ENCODE measurements at regions not wholly inside any gene's neighbourhood (a gene's known extent, or its start where the extent isn't known, plus 50 kb on each side); places are given as distances from the start of the nearest gene placed in this dataset.

DNA sequence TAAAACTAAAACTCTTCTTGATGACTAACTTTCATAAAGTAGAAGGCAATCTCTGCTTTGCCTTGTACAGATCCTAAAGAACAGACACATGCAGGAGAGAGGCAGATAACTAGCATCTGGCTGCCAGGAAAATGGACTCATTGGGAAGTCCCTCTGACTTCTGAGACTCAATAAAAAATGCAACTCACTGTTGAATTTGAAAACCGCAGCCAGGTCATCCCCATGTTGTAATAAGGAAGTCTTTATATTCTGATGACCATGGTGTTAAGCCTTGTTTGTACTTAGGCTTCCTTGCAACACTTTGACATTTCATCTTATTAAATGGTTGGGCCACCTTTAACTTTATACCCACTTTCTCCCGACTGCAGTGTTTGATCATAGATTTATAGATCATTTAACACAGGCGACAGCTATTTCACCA is 375.1 kb upstream of the KCNH7 start:
- Histone ChIP-seq H3K4me2 (ENCODE audit: low read depth, low read length, poor library complexity, severe bottlenecking) (no peak overlapping the region), H3K4me3 (ENCODE audit: low read length, poor library complexity, severe bottlenecking) (no peak overlapping the region), H3F3A (ENCODE audit: low read depth) (no peaks in the 10 kb centered on the region), H2AFZ (ENCODE audit: low read length) (no peak overlapping the region), H3K9me3 (ENCODE audit: insufficient read depth, low read depth, low read length) (no peaks in the 10 kb centered on the region), H4K20me1 (ENCODE audit: insufficient read depth, low read length, poor library complexity, severe bottlenecking) (no peaks in the 10 kb centered on the region), H3K9ac (ENCODE audit: low read depth, low read length, poor library complexity, severe bottlenecking) (no peak overlapping the region), H3K36me3 (ENCODE audit: insufficient read depth, low read length) (no peaks in the 10 kb centered on the region), H3K4me1 (ENCODE audit: insufficient read depth, low read length, poor library complexity, severe bottlenecking) (no peaks in the 10 kb centered on the region), H3K9me2 (replicated peaks; ENCODE audit: low read depth, low read length) (no peaks in the 10 kb centered on the region), H3K79me2 (ENCODE audit: insufficient read depth, low read length) (no peaks in the 10 kb centered on the region), H3K27me3 (ENCODE audit: insufficient read depth, low read length, poor library complexity, severe bottlenecking) (no peaks in the 10 kb centered on the region)
- TF ChIP-seq, protein P1, sequence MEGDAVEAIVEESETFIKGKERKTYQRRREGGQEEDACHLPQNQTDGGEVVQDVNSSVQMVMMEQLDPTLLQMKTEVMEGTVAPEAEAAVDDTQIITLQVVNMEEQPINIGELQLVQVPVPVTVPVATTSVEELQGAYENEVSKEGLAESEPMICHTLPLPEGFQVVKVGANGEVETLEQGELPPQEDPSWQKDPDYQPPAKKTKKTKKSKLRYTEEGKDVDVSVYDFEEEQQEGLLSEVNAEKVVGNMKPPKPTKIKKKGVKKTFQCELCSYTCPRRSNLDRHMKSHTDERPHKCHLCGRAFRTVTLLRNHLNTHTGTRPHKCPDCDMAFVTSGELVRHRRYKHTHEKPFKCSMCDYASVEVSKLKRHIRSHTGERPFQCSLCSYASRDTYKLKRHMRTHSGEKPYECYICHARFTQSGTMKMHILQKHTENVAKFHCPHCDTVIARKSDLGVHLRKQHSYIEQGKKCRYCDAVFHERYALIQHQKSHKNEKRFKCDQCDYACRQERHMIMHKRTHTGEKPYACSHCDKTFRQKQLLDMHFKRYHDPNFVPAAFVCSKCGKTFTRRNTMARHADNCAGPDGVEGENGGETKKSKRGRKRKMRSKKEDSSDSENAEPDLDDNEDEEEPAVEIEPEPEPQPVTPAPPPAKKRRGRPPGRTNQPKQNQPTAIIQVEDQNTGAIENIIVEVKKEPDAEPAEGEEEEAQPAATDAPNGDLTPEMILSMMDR (conservative IDR thresholded peaks at IDR 0.05; ENCODE audit: low read length), result no peak
- TF ChIP-seq EZH2phosphoT487 (IDR thresholded peaks at IDR 0.05; ENCODE audit: borderline replicate concordance), result no peak

DNA sequence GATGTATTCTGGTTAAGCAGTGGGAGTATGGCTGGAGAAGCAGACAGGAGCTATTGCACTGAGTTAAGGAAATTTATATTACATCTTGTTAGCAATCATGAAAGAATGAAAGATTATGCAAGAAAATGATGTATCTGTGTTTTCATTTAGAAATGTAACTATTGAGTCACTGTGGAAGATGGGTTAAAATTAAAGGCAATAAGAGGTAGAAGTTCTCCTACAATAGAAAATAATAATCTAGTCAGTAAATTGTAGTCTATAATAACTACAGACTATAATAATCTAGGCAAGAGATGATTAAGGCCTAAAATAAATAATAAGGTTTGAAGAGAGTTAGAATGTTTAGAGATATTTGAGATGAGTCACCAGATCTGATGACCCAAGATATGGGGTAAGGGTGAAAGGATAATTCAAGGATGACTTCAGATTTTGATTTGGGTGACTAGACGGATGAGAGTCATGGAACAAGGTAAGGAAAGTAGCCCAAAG is 371.9 kb upstream of the KCNH7 start:
- Histone ChIP-seq H3K27me3 (ENCODE audit: insufficient read depth, low read length, poor library complexity, severe bottlenecking) (no peaks in the 10 kb centered on the region), H3K4me3 (ENCODE audit: low read length, poor library complexity, severe bottlenecking) (no peak overlapping the region), H3K79me2 (ENCODE audit: insufficient read depth, low read length) (no peaks in the 10 kb centered on the region), H3K9ac (ENCODE audit: low read depth, low read length, poor library complexity, severe bottlenecking) (no peak overlapping the region), H3K4me2 (ENCODE audit: low read depth, low read length, poor library complexity, severe bottlenecking) (no peak overlapping the region), H3K36me3 (ENCODE audit: insufficient read depth, low read length) (no peaks in the 10 kb centered on the region), H3F3A (ENCODE audit: low read depth) (no peaks in the 10 kb centered on the region), H3K9me3 (ENCODE audit: insufficient read depth, low read depth, low read length) (no peaks in the 10 kb centered on the region), H4K20me1 (ENCODE audit: insufficient read depth, low read length, poor library complexity, severe bottlenecking) (no peaks in the 10 kb centered on the region), H3K4me1 (ENCODE audit: insufficient read depth, low read length, poor library complexity, severe bottlenecking) (no peaks in the 10 kb centered on the region), H2AFZ (ENCODE audit: low read length) (no peak overlapping the region), H3K9me2 (replicated peaks; ENCODE audit: low read depth, low read length) (no peaks in the 10 kb centered on the region)
- no peak for TF ChIP-seq EZH2phosphoT487 (IDR thresholded peaks at IDR 0.05; ENCODE audit: borderline replicate concordance)
- TF ChIP-seq, protein P1 (conservative IDR thresholded peaks at IDR 0.05; ENCODE audit: low read length), result no peak

DNA sequence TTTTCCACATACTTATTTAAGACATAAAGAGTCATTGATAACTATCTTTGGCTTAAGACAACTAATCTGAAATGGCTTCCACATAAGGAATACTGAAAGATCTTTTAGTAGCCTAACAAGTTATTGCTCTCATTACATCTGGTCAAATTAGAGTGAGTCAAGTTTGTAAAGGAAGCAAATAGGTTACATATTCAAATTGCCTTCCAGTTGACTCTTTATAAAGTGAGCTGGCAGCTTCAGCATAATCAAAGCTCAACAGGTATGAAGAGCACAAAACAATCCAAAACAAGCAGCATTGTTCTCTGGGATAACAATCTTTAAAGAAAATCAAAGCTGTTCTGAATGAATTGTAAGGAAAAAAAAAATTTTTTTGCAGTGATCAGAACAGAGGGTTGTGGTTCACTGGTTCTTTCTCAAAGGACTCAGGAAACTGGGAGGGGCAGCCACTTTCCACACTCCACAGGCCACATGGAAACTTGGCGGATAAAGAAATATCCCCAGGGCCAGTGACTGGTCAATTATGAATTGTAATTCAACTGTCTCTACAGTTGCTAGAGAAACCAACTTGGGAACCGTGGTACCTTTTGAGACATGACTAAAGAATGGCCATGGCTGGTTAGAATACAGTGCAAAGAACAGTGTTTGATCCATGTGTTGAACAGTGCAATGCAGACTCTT is 369.3 kb upstream of the KCNH7 start:
- H3K4me3 ChIP-seq (ENCODE audit: low read length, poor library complexity, severe bottlenecking), result no peak overlapping the region
- TF ChIP-seq EZH2phosphoT487 (IDR thresholded peaks at IDR 0.05; ENCODE audit: borderline replicate concordance), result no peak
- TF ChIP-seq, protein P1 (conservative IDR thresholded peaks at IDR 0.05; ENCODE audit: low read length), result no peak
- no peaks in the 10 kb centered on the region for H3K9me3 ChIP-seq (ENCODE audit: insufficient read depth, low read depth, low read length)
- H3K9ac ChIP-seq (ENCODE audit: low read depth, low read length, poor library complexity, severe bottlenecking), result no peak overlapping the region
- no peaks in the 10 kb centered on the region for H3K9me2 ChIP-seq (replicated peaks; ENCODE audit: low read depth, low read length)
- no peak overlapping the region for H3K4me2 ChIP-seq (ENCODE audit: low read depth, low read length, poor library complexity, severe bottlenecking)
- no peaks in the 10 kb centered on the region for H3F3A ChIP-seq (ENCODE audit: low read depth)
- no peaks in the 10 kb centered on the region for H3K79me2 ChIP-seq (ENCODE audit: insufficient read depth, low read length)
- no peaks in the 10 kb centered on the region for H3K27me3 ChIP-seq (ENCODE audit: insufficient read depth, low read length, poor library complexity, severe bottlenecking)
- H4K20me1 ChIP-seq (ENCODE audit: insufficient read depth, low read length, poor library complexity, severe bottlenecking), result no peaks in the 10 kb centered on the region
- no peak overlapping the region for H2AFZ ChIP-seq (ENCODE audit: low read length)
- H3K36me3 ChIP-seq (ENCODE audit: insufficient read depth, low read length), result no peaks in the 10 kb centered on the region
- H3K4me1 ChIP-seq (ENCODE audit: insufficient read depth, low read length, poor library complexity, severe bottlenecking), result no peaks in the 10 kb centered on the region
